Gastrocnemius medialis (tissue), 4 donors: ENCODE measurements at regions not wholly inside any gene's neighbourhood (a gene's known extent, or its start where the extent isn't known, plus 50 kb on each side); places are given as distances from the start of the nearest gene placed in this dataset.

Experiments
- ATAC-seq, 2 donors: fragments of 150-250 bp; one replicate each; pipeline ENCODE4 v1.9.1; 2016
- DNase-seq, 2 donors: peaks; one replicate each; pipeline ENCODE4 v3.0.0-alpha.2; 2019
- H3K27ac ChIP-seq, 4 donors: fragments of 200-600 bp; sonication (generic); 1 replicate in 1 of 4; 2 replicates in 3 of 4; pipeline ENCODE4 v1.5.1; 2016 to 2018; ENCODE audit warnings: mild to moderate bottlenecking in 2 of 4, moderate library complexity in 1 of 4
- H3K27me3 ChIP-seq, 3 donors: fragments of 200-600 bp; sonication (generic) in 2 of 3; 1 replicate in 1 of 3; 2 replicates in 2 of 3; pipeline versions ENCODE4 v1.5.1 to v1.6.0; 2016 to 2019; ENCODE audit warnings: mild to moderate bottlenecking in 1 of 3, moderate library complexity in 1 of 3
- H3K36me3 ChIP-seq, 2 donors: fragments of 200-600 bp; sonication (generic) in 1 of 2; one replicate each; pipeline ENCODE4 v1.5.1; 2017 to 2018
- H3K4me1 ChIP-seq, 2 donors: fragments of 200-600 bp; sonication (generic) in 1 of 2; one replicate each; pipeline ENCODE4 v1.5.1; 2016 to 2017; ENCODE audit warnings: mild to moderate bottlenecking in 2 of 2
- H3K4me3 ChIP-seq, 4 donors: fragments of 200-600 bp; sonication (generic) in 3 of 4; 1 replicate in 1 of 4; 2 replicates in 3 of 4; pipeline ENCODE4 v1.5.1; 2016 to 2019; ENCODE audit warnings: mild to moderate bottlenecking in 2 of 4
- H3K9me3 ChIP-seq, 3 donors: fragments of 200-600 bp; sonication (generic) in 2 of 3; 1 replicate in 1 of 3; 2 replicates in 2 of 3; pipeline ENCODE4 v1.5.1; 2016 to 2019
- CTCF ChIP-seq, 5 experiments: fragments of 450-650 bp in 3 of 5; fragments of 200-600 bp in 2 of 5; sonication (generic) in 2 of 5; IDR thresholded peaks in 4 of 5; conservative IDR thresholded peaks in 1 of 5; 1 replicate in 4 of 5; 2 replicates in 1 of 5; pipeline ENCODE4 v1.5.1; 2016 to 2019; ENCODE audit warnings: antibody characterized with exemption in 5 of 5, mild to moderate bottlenecking in 3 of 5, moderate library complexity in 3 of 5
- POLR2A ChIP-seq, 2 donors: fragments of 450-650 bp; IDR thresholded peaks; one replicate each; pipeline ENCODE4 v1.6.1; 2017; ENCODE audit warnings: antibody characterized with exemption in 2 of 2, mild to moderate bottlenecking in 2 of 2, moderate library complexity in 2 of 2
- in situ Hi-C, 4 donors: fragments of 200-750 bp; cut with MboI; loops; one replicate each; pipeline versions ENCODE4 v1.15.0 to v1.8.0; 2017; ENCODE audit warnings: low sequenced_read_pairs in 4 of 4
- intact Hi-C: fragments of 100-400 bp; cut with DNase I; formaldehyde crosslinking; loops from one replicate; pipeline ENCODE4 v1.15.1; 2023; ENCODE audit warnings: low total_unique reads

GRCh38 chr6:78322068-78322845, 545.1 kb upstream of the IRAK1BP1 start:
- in situ Hi-C loops = no loop called here

DNA sequence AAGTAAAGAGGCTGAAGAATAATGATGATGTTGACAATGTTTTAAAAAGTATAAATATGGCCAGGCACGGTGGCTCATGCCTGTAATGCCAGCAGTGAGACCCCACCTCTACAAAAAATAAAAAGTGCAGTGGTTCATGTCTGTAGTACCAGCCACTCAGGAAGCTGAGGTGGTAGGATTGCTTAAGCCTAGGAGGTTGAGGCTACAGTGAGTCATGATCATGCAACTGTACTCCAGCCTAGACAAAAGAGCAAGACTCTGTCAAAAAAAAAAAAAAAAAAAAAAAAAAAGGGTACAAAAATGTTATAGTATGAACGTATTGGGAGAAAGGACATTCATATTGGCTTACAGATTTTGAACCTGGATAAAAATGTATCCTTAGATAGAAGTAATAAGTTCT, 543.1 kb upstream of the IRAK1BP1 start:
- Histone ChIP-seq H3K27me3 (no peaks in the 10 kb centered on the region), H3K4me3 (no peak overlapping the region), H3K4me1 (no peaks in the 10 kb centered on the region), H3K9me3 (no peaks in the 10 kb centered on the region), H3K36me3 (no peaks in the 10 kb centered on the region), H3K27ac (no peak overlapping the region)
- TF ChIP-seq POLR2A (IDR thresholded peaks at IDR 0.05) (no peak), CTCF (IDR thresholded peaks at IDR 0.05 in 4 of 5, conservative IDR thresholded peaks at IDR 0.05 in 1 of 5) (no peak)
- intact Hi-C loops (no loop called here), in situ Hi-C loops (no loop called here)
- DNase-seq (no peak), ATAC-seq (no peak)

More at GRCh38 chr6:78322068-78322845, 545.1 kb upstream of the IRAK1BP1 start:
- Histone ChIP-seq H3K27me3 (no peaks in the 10 kb centered on the region), H3K36me3 (no peaks in the 10 kb centered on the region), H3K4me1 (no peaks in the 10 kb centered on the region), H3K27ac (no peak overlapping the region), H3K4me3 (no peak overlapping the region), H3K9me3 (no peaks in the 10 kb centered on the region)
- ATAC-seq (no peak), DNase-seq (no peak)
- no peak for TF ChIP-seq CTCF (IDR thresholded peaks at IDR 0.05 in 4 of 5, conservative IDR thresholded peaks at IDR 0.05 in 1 of 5)
- TF ChIP-seq POLR2A (IDR thresholded peaks at IDR 0.05) = no peak
- intact Hi-C loops = no loop called here

GRCh38 chr6:78340755-78341154, 526.6 kb upstream of the IRAK1BP1 start:
- Histone ChIP-seq H3K27me3 (no peaks in the 10 kb centered on the region), H3K36me3 (no peaks in the 10 kb centered on the region), H3K9me3 (no peaks in the 10 kb centered on the region), H3K4me3 (no peak overlapping the region), H3K4me1 (no peaks in the 10 kb centered on the region), H3K27ac (no peak overlapping the region)
- no peak for DNase-seq
- TF ChIP-seq POLR2A (IDR thresholded peaks at IDR 0.05) (no peak), CTCF (IDR thresholded peaks at IDR 0.05 in 4 of 5, conservative IDR thresholded peaks at IDR 0.05 in 1 of 5) (no peak)
- no peak for ATAC-seq
- intact Hi-C loops = no loop called here
- in situ Hi-C loops = no loop called here

GRCh38 chr6:78345882-78346281, 521.5 kb upstream of the IRAK1BP1 start:
- H3K4me1 ChIP-seq = no peaks in the 10 kb centered on the region
- no peaks in the 10 kb centered on the region for H3K9me3 ChIP-seq
- intact Hi-C loops (no loop called here), in situ Hi-C loops (no loop called here)
- H3K36me3 ChIP-seq = no peaks in the 10 kb centered on the region
- H3K4me3 ChIP-seq = no peak overlapping the region
- no peak overlapping the region for H3K27ac ChIP-seq
- DNase-seq (no peak), ATAC-seq (no peak)
- H3K27me3 ChIP-seq = no peaks in the 10 kb centered on the region
- TF ChIP-seq CTCF (IDR thresholded peaks at IDR 0.05 in 4 of 5, conservative IDR thresholded peaks at IDR 0.05 in 1 of 5) = no peak
- TF ChIP-seq POLR2A (IDR thresholded peaks at IDR 0.05) = no peak
